NCI-H2196 treated with DMSO at 0.1 percent for 48 hours (cell line): ENCODE measurements at regions not wholly inside any gene's neighbourhood (a gene's known extent, or its start where the extent isn't known, plus 50 kb on each side); places are given as distances from the start of the nearest gene placed in this dataset.

Source experiments
- DNase-seq: peaks from one replicate; lab custom pipeline; 2025; ENCODE audit not compliant: unreplicated experiment; lab: John Stamatoyannopoulos, UW

- DNase-seq, result no peak
These were observed 99.7 kb upstream of the WLS start for GRCh38 chr1:68332041-68332440.

GRCh38 chr1:68331117-68331865, 99.0 kb upstream of the WLS start:
- no peak for DNase-seq

DNA sequence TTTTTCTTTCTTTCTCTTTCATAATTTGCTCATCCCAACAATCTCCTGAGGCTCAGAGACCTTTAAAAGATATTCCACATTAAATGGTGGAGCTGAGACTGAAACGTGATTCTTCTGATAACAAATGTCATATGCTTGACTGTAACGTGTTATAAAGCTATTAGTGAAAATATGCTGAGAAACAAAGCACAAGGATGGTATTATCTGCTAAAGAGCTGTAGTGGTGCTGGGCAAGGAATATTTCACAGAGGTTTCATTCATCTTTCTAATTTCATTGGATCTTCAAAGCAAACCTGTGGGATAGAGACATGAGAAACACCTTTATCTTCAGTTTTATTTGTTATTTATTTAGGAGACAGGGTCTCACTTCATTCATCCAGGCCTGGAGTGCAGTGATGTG, 98.1 kb upstream of the WLS start:
- DNase-seq, result no peak

GRCh38 chr1:68329096-68329835, 96.9 kb upstream of the WLS start:
- DNase-seq, result no peak

DNA sequence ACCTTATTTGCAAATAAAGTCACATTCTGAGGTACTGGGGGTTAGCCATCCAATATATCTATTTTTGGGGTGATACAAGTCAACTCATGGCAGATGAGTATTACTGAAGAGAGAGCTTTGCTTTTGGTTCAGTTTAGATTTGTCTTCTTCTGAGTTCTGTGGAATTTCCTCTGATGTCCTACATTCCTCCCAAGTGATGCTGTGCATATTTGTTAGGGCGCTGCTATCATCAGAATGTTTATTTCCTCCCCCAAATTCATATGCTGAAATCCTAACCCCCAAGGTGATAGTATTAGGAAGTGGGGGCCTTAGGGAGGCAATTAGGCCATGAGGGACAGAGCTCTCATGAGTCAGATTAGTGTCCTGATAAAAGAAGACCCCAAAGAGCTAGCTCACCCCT, 96.2 kb upstream of the WLS start:
- DNase-seq, result no peak

DNA sequence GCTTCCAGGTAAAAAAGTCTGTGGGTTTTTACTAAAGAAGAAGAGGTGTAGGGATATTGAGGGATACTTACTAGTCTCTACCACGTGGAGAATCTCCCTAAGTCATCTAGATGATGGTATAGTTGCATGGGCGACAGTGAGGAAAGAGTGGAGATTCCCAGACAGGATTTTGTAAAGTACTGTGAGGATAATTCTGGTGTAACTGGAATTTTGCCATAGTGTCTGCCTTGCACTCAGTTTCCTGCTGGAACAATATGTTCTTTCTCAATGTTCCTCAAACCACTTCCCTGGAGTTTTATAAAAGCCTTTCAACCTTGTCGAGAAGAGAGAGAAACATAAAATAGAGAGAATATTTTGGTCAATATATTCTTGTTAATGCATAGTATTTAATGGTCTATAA, 95.1 kb upstream of the WLS start:
- DNase-seq, result no peak

- no peak for DNase-seq
These were observed 94.2 kb upstream of the WLS start for GRCh38 chr1:68326481-68326880.

GRCh38 chr1:68324316-68324715, 92.0 kb upstream of the WLS start:
- no peak for DNase-seq

DNA sequence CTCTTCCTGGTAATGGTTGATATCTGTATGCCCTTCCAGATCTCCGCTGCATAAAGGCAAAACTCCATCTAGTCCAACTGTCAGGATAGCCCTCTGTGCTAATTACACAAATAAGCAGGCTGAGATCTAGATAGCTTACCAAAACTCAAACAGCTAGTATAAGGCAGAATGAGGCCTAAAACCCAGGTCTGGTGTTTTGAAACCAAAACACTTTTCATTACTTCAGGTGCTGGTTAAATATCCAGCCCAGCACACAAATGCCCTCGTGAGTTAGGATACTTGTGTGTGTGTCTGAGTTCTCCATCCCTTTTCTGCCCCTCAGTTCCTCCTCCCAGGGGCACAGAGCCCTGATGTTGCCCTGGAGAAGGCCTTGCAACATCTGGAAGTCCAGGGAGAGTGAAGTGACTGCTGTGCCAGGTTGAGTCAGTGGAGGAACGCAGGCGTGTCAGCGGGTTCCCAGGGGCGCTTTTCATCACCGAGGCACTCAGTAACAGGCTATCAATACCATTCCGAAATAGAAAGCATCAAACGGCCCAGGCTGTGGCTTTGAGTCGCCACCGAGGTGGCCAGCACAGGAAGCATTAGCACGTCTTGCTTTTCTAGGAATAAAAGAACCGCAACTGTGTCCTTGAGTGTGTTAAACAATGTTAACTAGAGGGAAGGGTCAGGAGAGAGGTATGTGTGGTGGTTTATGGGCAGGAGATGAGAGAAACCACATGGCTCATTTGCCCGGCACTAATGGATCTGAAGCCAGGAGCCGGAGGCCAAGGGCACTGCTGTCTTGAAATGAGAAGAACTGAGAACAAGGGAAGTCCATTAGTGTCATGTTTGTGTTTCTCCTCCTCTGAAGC, 90.7 kb upstream of the WLS start:
- DNase-seq, result no peak

DNA sequence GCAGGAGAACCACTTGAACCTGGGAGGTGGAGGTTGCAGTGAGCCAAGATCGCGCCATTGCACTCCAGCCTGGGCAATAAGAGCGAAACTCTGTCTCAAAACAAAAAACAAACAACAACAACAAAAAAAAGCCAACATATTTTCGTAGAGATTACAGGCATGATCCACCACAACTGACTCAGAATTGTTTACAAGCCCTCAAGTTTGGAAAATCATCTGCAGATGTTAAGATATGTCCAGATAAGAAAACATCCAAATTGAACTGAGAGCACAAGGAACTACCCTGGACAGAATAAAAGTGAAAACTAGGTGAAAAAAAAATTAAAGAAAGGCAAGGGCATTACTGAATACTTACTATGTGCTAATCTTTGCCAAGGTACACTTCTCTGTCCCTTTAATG, 89.8 kb upstream of the WLS start:
- DNase-seq, result no peak

- no peak for DNase-seq
These were observed 88.9 kb upstream of the WLS start for GRCh38 chr1:68321084-68321685.

- no peak for DNase-seq
These were observed 88.0 kb upstream of the WLS start for GRCh38 chr1:68320349-68320748.

- no peak for DNase-seq
These were observed 87.6 kb upstream of the WLS start for GRCh38 chr1:68319907-68320306.

DNA sequence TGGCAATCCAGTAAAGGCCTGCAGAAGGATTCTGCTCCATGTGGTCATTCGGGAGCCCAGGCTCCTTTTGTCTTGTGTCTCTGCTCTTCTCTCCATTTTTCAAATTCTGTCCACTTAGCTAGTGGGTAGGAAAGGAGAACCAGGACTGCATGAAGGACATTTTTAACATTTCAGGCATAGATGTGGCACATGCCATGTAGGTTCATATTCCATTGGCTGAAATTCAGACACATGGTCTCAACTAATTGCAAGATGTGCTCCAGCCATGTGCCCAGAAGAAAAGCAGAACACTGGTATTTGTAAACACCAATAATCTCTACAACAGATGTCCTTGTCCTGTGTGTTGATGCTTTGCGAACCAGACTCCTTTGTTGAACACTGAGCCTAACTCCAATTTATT, 85.2 kb upstream of the WLS start:
- no peak for DNase-seq

GRCh38 chr1:68314151-68314780, 81.9 kb upstream of the WLS start:
- peak; percentile 49 for DNase-seq

- peak; percentile 49 for DNase-seq
These were observed 81.4 kb upstream of the WLS start for GRCh38 chr1:68313735-68314134.

GRCh38 chr1:68308034-68308433, 75.7 kb upstream of the WLS start:
- DNase-seq, result no peak

- DNase-seq, result no peak
These were observed 75.1 kb upstream of the WLS start for GRCh38 chr1:68307378-68307787.

DNA sequence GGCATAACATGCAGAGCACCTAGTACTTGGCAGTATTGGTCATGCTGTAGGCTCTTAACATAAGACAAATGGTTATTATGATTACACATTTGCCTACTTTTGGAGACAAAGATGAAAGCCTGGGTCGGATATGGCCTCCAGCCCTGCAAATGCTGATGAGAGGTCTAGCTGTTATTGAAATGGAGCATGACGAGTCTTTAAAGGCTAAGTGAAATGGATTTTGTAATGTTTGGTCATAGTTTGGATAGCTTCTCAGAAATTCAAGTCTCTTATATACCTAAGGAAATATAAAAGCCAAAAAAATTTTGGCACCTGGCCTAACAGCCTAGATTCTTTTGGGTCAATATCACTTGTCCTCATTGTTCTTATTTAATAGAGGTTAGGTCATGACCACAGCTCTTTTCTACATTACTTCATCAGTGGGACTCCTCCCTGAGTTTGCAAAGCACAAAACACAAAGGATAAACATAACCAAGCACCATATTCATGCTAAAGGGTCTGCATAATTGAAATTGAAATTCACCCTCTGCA, 69.2 kb upstream of the WLS start:
- DNase-seq, result no peak

DNA sequence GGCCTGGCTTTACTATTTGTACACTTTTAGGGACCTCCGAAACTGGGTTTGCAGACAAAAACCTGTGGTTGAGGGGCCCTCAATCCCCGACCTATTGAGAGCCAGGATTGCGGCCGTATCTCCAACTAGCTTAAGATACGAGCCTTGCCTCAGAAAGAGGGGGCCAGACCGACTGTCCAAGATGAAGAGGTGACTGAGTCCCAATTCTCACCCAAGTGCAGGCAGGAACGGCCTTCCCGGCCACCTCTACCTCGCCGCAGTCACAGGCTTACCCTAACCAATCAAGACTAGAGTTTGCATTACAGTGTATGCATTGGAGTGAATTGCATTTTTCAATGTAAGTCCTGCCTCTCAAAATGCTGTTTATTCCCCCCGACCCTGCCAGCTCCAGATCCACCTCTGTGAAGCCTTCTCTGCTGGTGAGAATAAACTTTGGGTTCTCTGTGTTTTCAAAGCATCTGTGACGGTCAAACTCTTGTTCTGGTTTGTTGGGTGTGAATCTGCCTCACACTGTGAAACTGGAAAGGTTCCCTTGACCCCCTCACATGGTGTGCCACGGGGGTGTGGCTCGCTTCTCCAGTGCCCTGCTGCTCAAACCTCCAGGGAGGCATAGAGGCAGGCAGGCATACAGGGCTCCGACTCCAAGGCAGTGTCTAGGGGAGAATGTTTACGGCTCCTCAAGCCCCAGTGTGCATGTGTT, 62.2 kb upstream of the WLS start:
- DNase-seq, result no peak
